ENCODE measurements at regions not wholly inside any gene's neighbourhood (a gene's known extent, or its start where the extent isn't known, plus 50 kb on each side); places are given as distances from the start of the nearest gene placed in this dataset.

- no peak overlapping the region for H3K4me2 ChIP-seq
- DNase-seq (ENCODE audit: low read depth in 1 of 2, low spot score in 1 of 2) (no peak), FAIRE-seq (no peak), ATAC-seq (no peak)
- H3K27ac ChIP-seq = no peak overlapping the region
- 0% methylated on average over 2 of the region's 2 CpGs for WGBS (ENCODE audit: missing lambda C conversion rate)
- ChIA-PET POLR2A (no interaction called here), CTCF (no interaction called here)
- H3K4me1 ChIP-seq = no peaks in the 10 kb centered on the region
- TF ChIP-seq HOXB5 (CRISPR knock-in tag; IDR thresholded peaks at IDR 0.05) (no peak), CHD4 (IDR thresholded peaks at IDR 0.05; ENCODE audit: borderline replicate concordance) (no peak), POLR2AphosphoS2 (conservative IDR thresholded peaks at IDR 0.05; ENCODE audit: low read length) (no peak), TP53 (CRISPR knock-in tag; IDR thresholded peaks at IDR 0.05) (no peak), PBX3 (IDR thresholded peaks at IDR 0.05) (no peak), KDM1A (IDR thresholded peaks at IDR 0.05; ENCODE audit: low read depth) (no peak), NR3C1 (IDR thresholded peaks at IDR 0.05) (no peak), ESRRA (IDR thresholded peaks at IDR 0.05; ENCODE audit: borderline replicate concordance, low read length) (no peak), KDM5A (IDR thresholded peaks at IDR 0.05) (no peak), SREBF2 (IDR thresholded peaks at IDR 0.05) (no peak), ZFP36 (IDR thresholded peaks at IDR 0.05; ENCODE audit: borderline replicate concordance, partially characterized antibody) (no peak), USF2 (IDR thresholded peaks at IDR 0.05) (no peak), FOSB (CRISPR knock-in tag; IDR thresholded peaks at IDR 0.05) (no peak), RAD21 (conservative IDR thresholded peaks at IDR 0.05 in 1 of 2, IDR thresholded peaks at IDR 0.05 in 1 of 2) (no peak), ZNF302 (CRISPR knock-in tag; IDR thresholded peaks at IDR 0.05) (no peak)
- no peak overlapping the region for H3K4me3 ChIP-seq
- no peaks in the 10 kb centered on the region for H3K9me3 ChIP-seq
These were observed 559.4 kb upstream of the KIRREL3 start for GRCh38 chr11:127559978-127560377.

GRCh38 chr11:127552446-127552845 is 551.9 kb upstream of the KIRREL3 start:
- ChIA-PET POLR2A (no interaction called here), CTCF (no interaction called here)
- FAIRE-seq (no peak), ATAC-seq (no peak), DNase-seq (ENCODE audit: low read depth in 1 of 2, low spot score in 1 of 2) (no peak)
- no peaks in the 10 kb centered on the region for H3K9me3 ChIP-seq
- H3K4me1 ChIP-seq = no peaks in the 10 kb centered on the region
- H3K4me3 ChIP-seq = no peak overlapping the region
- TF ChIP-seq CHD2 (IDR thresholded peaks at IDR 0.05; ENCODE audit: low read length, partially characterized antibody) (no peak), TP53 (CRISPR knock-in tag; IDR thresholded peaks at IDR 0.05) (no peak), SMC3 (IDR thresholded peaks at IDR 0.05) (no peak), FOSB (CRISPR knock-in tag; IDR thresholded peaks at IDR 0.05) (no peak), KDM5A (IDR thresholded peaks at IDR 0.05) (no peak), RCOR1 (IDR thresholded peaks at IDR 0.05; ENCODE audit: low read depth, low read length) (no peak), RFX5 (IDR thresholded peaks at IDR 0.05) (no peak), EP300 (IDR thresholded peaks at IDR 0.05) (no peak), CBX8 (IDR thresholded peaks at IDR 0.05) (no peak), MAZ (IDR thresholded peaks at IDR 0.05; ENCODE audit: borderline replicate concordance, low read depth, low read length) (no peak), RNF2 (IDR thresholded peaks at IDR 0.05; ENCODE audit: borderline replicate concordance, low read depth) (no peak), RARB (CRISPR knock-in tag; IDR thresholded peaks at IDR 0.05) (no peak), HES2 (IDR thresholded peaks at IDR 0.05) (no peak), POLR2A (IDR thresholded peaks at IDR 0.05; ENCODE audit: low read length) (no peak), ELK1 (IDR thresholded peaks at IDR 0.05; ENCODE audit: low read depth, low read length) (no peak), HDAC2 (IDR thresholded peaks at IDR 0.05) (no peak), BCL3 (IDR thresholded peaks at IDR 0.05) (no peak), PBX3 (IDR thresholded peaks at IDR 0.05) (no peak), ESRRA (IDR thresholded peaks at IDR 0.05; ENCODE audit: borderline replicate concordance, low read length) (no peak), RAD21 (conservative IDR thresholded peaks at IDR 0.05 in 1 of 2, IDR thresholded peaks at IDR 0.05 in 1 of 2) (no peak)
- 24% methylated on average over 6 of the region's 6 CpGs for WGBS (ENCODE audit: missing lambda C conversion rate)
- H3K4me2 ChIP-seq = no peak overlapping the region
- H3K27ac ChIP-seq = no peak overlapping the region
